Trophoblast cell (in vitro differentiated cells and primary cell): ENCODE measurements at regions not wholly inside any gene's neighbourhood (a gene's known extent, or its start where the extent isn't known, plus 50 kb on each side); places are given as distances from the start of the nearest gene placed in this dataset.

ENCODE experiments used
- DNase-seq, 2 donors: peaks; one replicate each; pipeline ENCODE4 v3.0.0-alpha.2; 2016
- H2AFZ ChIP-seq: 2 replicates; pipeline ENCODE4 v1.6.1; 2013; ENCODE audit warnings: low read length, moderate library complexity, mild to moderate bottlenecking; ENCODE audit not compliant: insufficient read depth, poor library complexity
- H2AK5ac ChIP-seq: 2 replicates; pipeline ENCODE4 v1.6.1; 2013; ENCODE audit warnings: mild to moderate bottlenecking, low read length
- H2BK120ac ChIP-seq: 2 replicates; pipeline ENCODE4 v1.6.1; 2013; ENCODE audit warnings: low read length, mild to moderate bottlenecking, moderate library complexity; ENCODE audit not compliant: insufficient read depth, poor library complexity
- H2BK12ac ChIP-seq: 2 replicates; pipeline ENCODE4 v1.6.1; 2013; ENCODE audit warnings: mild to moderate bottlenecking, low read length, moderate library complexity
- H2BK5ac ChIP-seq: 2 replicates; pipeline ENCODE4 v1.6.1; 2013; ENCODE audit warnings: low read length, low read depth, moderate library complexity, mild to moderate bottlenecking; ENCODE audit not compliant: poor library complexity
- H3K14ac ChIP-seq: 2 replicates; pipeline ENCODE4 v1.6.1; 2013; ENCODE audit warnings: mild to moderate bottlenecking, low read length
- H3K18ac ChIP-seq: 2 replicates; pipeline ENCODE4 v1.6.1; 2013; ENCODE audit warnings: mild to moderate bottlenecking, low read length
- H3K23ac ChIP-seq: 2 replicates; pipeline ENCODE4 v1.6.1; 2013; ENCODE audit warnings: low read length
- H3K27ac ChIP-seq: 2 replicates; pipeline ENCODE4 v1.5.1; 2013; ENCODE audit warnings: low read depth, mild to moderate bottlenecking, inconsistent platforms, low read length, moderate library complexity
- H3K27me3 ChIP-seq: 2 replicates; pipeline ENCODE4 v1.6.1; 2013; ENCODE audit warnings: inconsistent platforms, mild to moderate bottlenecking, low read length, moderate library complexity; ENCODE audit not compliant: insufficient read depth
- H3K36me3 ChIP-seq, 2 experiments: 1 replicate in 1 of 2; 2 replicates in 1 of 2; pipeline ENCODE4 v1.6.1; 2013; ENCODE audit warnings: low read length in 2 of 2, mild to moderate bottlenecking in 2 of 2, moderate library complexity in 1 of 2; ENCODE audit not compliant: insufficient read depth in 2 of 2, control insufficient read depth in 1 of 2
- H3K4ac ChIP-seq: 2 replicates; pipeline ENCODE4 v1.6.1; 2013; ENCODE audit warnings: low read depth, mild to moderate bottlenecking, low read length, moderate library complexity
- H3K4me1 ChIP-seq, 2 experiments: 1 replicate in 1 of 2; 2 replicates in 1 of 2; pipeline ENCODE4 v1.6.1; 2013; ENCODE audit warnings: low read length in 2 of 2, mild to moderate bottlenecking in 2 of 2, moderate library complexity in 1 of 2; ENCODE audit not compliant: insufficient read depth in 2 of 2, control insufficient read depth in 1 of 2
- H3K4me2 ChIP-seq: 2 replicates; pipeline ENCODE4 v1.6.1; 2013; ENCODE audit warnings: inconsistent platforms, mild to moderate bottlenecking, low read length, moderate library complexity
- H3K4me3 ChIP-seq: 2 replicates; pipeline ENCODE4 v1.5.1; 2013; ENCODE audit warnings: mild to moderate bottlenecking, low read depth, low read length, inconsistent platforms
- H3K79me1 ChIP-seq: one replicate; pipeline ENCODE4 v1.6.1; 2013; ENCODE audit warnings: low read length
- H3K79me2 ChIP-seq: 2 replicates; pipeline ENCODE4 v1.6.1; 2013; ENCODE audit warnings: low read length, mild to moderate bottlenecking; ENCODE audit not compliant: control insufficient read depth, insufficient read depth, poor library complexity
- H3K9ac ChIP-seq: 2 replicates; pipeline ENCODE4 v1.6.1; 2013; ENCODE audit warnings: mild to moderate bottlenecking, low read length
- H3K9me3 ChIP-seq: 2 replicates; pipeline ENCODE4 v1.6.1; 2013; ENCODE audit warnings: low read depth, mild to moderate bottlenecking, control low read depth, inconsistent platforms, low read length; ENCODE audit not compliant: insufficient read depth
- H4K12ac ChIP-seq: 2 replicates; pipeline ENCODE4 v1.6.1; 2013; ENCODE audit warnings: low read depth, mild to moderate bottlenecking, low read length, moderate library complexity
- H4K8ac ChIP-seq: 2 replicates; pipeline ENCODE4 v1.6.1; 2013; ENCODE audit warnings: low read depth, mild to moderate bottlenecking, low read length, moderate library complexity
- H4K91ac ChIP-seq: one replicate; pipeline ENCODE4 v1.6.1; 2013; ENCODE audit warnings: low read depth, mild to moderate bottlenecking, low read length, moderate library complexity
- WGBS: extraction: QIAGEN DNeasy Blood & Tissue Kit; methylation state at CpG from one replicate; pipeline ENCODE4 v1.1.7; 2013; ENCODE audit warnings: missing lambda C conversion rate; ENCODE audit not compliant: insufficient read length, insufficient coverage; ENCODE audit errors: extremely low coverage; 5-methylcytosine and 5-hydroxymethylcytosine counted together

- no peak overlapping the region for H3K9ac ChIP-seq
- H3K23ac ChIP-seq, result no peak overlapping the region
- H3K36me3 ChIP-seq, result no peaks in the 10 kb centered on the region
- no peak overlapping the region for H3K14ac ChIP-seq
- H2BK12ac ChIP-seq, result no peak overlapping the region
- H3K4ac ChIP-seq, result no peak overlapping the region
- H2BK120ac ChIP-seq, result no peak overlapping the region
- no peak overlapping the region for H2AFZ ChIP-seq
- H3K9me3 ChIP-seq, result no peaks in the 10 kb centered on the region
- DNase-seq, result no peak
- H3K4me3 ChIP-seq, result no peak overlapping the region
- H4K8ac ChIP-seq, result no peak overlapping the region
- H3K79me2 ChIP-seq, result no peaks in the 10 kb centered on the region
- no peak overlapping the region for H4K12ac ChIP-seq
- no peak overlapping the region for H3K4me2 ChIP-seq
- H4K91ac ChIP-seq, result no peak overlapping the region
- no peak overlapping the region for H3K18ac ChIP-seq
- H3K4me1 ChIP-seq, result peaks cover 0 to 2% of the 10 kb centered on the region in 2 experiments
- no peak overlapping the region for H2BK5ac ChIP-seq
- H3K27ac ChIP-seq, result no peak overlapping the region
- H3K79me1 ChIP-seq, result no peaks in the 10 kb centered on the region
- H2AK5ac ChIP-seq, result no peak overlapping the region
- H3K27me3 ChIP-seq, result no peaks in the 10 kb centered on the region
- WGBS, result no CpG with 5 or more reads among the region's 5 CpGs
Observed at GRCh38 chr5:115354246-115354645, 57.8 kb upstream of the CCDC112 start.

GRCh38 chr5:115352571-115352970, 56.1 kb upstream of the CCDC112 start:
- no peak overlapping the region for H2BK12ac ChIP-seq
- H3K4ac ChIP-seq, result no peak overlapping the region
- no peaks in the 10 kb centered on the region for H3K9me3 ChIP-seq
- H2BK5ac ChIP-seq, result no peak overlapping the region
- H2AK5ac ChIP-seq, result no peak overlapping the region
- no peak overlapping the region for H4K8ac ChIP-seq
- H4K91ac ChIP-seq, result no peak overlapping the region
- H3K79me1 ChIP-seq, result no peaks in the 10 kb centered on the region
- H2BK120ac ChIP-seq, result no peak overlapping the region
- no peak overlapping the region for H3K14ac ChIP-seq
- no peak overlapping the region for H3K27ac ChIP-seq
- H3K36me3 ChIP-seq, result no peaks in the 10 kb centered on the region
- H3K4me3 ChIP-seq, result no peak overlapping the region
- no peak overlapping the region for H3K23ac ChIP-seq
- no peaks in the 10 kb centered on the region for H3K79me2 ChIP-seq
- H2AFZ ChIP-seq, result no peak overlapping the region
- no peak overlapping the region for H4K12ac ChIP-seq
- no CpG with 5 or more reads among the region's 2 CpGs for WGBS
- peak; percentile 58 to 80 for DNase-seq
- H3K9ac ChIP-seq, result no peak overlapping the region
- no peaks in the 10 kb centered on the region for H3K27me3 ChIP-seq
- H3K4me2 ChIP-seq, result no peak overlapping the region
- peaks cover 0 to 2% of the 10 kb centered on the region in 2 experiments for H3K4me1 ChIP-seq
- H3K18ac ChIP-seq, result no peak overlapping the region

- no peaks in the 10 kb centered on the region for H3K79me1 ChIP-seq
- H3K36me3 ChIP-seq, result no peaks in the 10 kb centered on the region
- H3K9me3 ChIP-seq, result no peaks in the 10 kb centered on the region
- no peak for DNase-seq
- no peak overlapping the region for H3K4me2 ChIP-seq
- H3K4me1 ChIP-seq, result peaks cover 0 to 2% of the 10 kb centered on the region in 2 experiments
- no peak overlapping the region for H3K4me3 ChIP-seq
- no peak overlapping the region for H2AK5ac ChIP-seq
- H3K27ac ChIP-seq, result no peak overlapping the region
- H2BK5ac ChIP-seq, result no peak overlapping the region
- no peak overlapping the region for H2BK120ac ChIP-seq
- no peak overlapping the region for H2AFZ ChIP-seq
- no peak overlapping the region for H2BK12ac ChIP-seq
- H4K12ac ChIP-seq, result no peak overlapping the region
- no peak overlapping the region for H3K14ac ChIP-seq
- no peak overlapping the region for H3K4ac ChIP-seq
- H3K27me3 ChIP-seq, result no peaks in the 10 kb centered on the region
- no peak overlapping the region for H4K8ac ChIP-seq
- no peak overlapping the region for H4K91ac ChIP-seq
- H3K18ac ChIP-seq, result no peak overlapping the region
- no peak overlapping the region for H3K23ac ChIP-seq
- no peak overlapping the region for H3K9ac ChIP-seq
- H3K79me2 ChIP-seq, result no peaks in the 10 kb centered on the region
Observed at GRCh38 chr5:115351356-115352195, 55.1 kb upstream of the CCDC112 start.

GRCh38 chr5:115350894-115351293, 54.4 kb upstream of the CCDC112 start:
- Histone ChIP-seq H4K12ac (no peak overlapping the region), H4K91ac (no peak overlapping the region), H3K4me3 (no peak overlapping the region), H3K9ac (no peak overlapping the region), H3K4me2 (no peak overlapping the region), H3K36me3 (no peaks in the 10 kb centered on the region), H3K14ac (no peak overlapping the region), H3K79me2 (no peaks in the 10 kb centered on the region), H2AK5ac (no peak overlapping the region), H2BK120ac (no peak overlapping the region), H4K8ac (no peak overlapping the region), H3K4ac (no peak overlapping the region), H3K4me1 (peaks cover 0 to 1% of the 10 kb centered on the region in 2 experiments), H3K27ac (no peak overlapping the region), H2BK5ac (no peak overlapping the region), H3K23ac (no peak overlapping the region), H3K79me1 (no peaks in the 10 kb centered on the region), H3K18ac (no peak overlapping the region), H2AFZ (no peak overlapping the region), H2BK12ac (no peak overlapping the region), H3K9me3 (no peaks in the 10 kb centered on the region), H3K27me3 (no peaks in the 10 kb centered on the region)
- DNase-seq, result no peak
- WGBS, result no CpG with 5 or more reads among the region's 3 CpGs
